GM21367 (cell line): ENCODE measurements at regions not wholly inside any gene's neighbourhood (a gene's known extent, or its start where the extent isn't known, plus 50 kb on each side); places are given as distances from the start of the nearest gene placed in this dataset.
"Not testable (repeated sequence)": the region's sequence is repeated elsewhere in the genome, so short reads cannot be mapped to it uniquely, and the experiment has no call there.

ENCODE experiments used
- ATAC-seq: cut with Tn5 transposase; IDR thresholded peaks from one replicate; pipeline ENCODE4 v1.9.1; 2021; ENCODE audit not compliant: unreplicated experiment

DNA sequence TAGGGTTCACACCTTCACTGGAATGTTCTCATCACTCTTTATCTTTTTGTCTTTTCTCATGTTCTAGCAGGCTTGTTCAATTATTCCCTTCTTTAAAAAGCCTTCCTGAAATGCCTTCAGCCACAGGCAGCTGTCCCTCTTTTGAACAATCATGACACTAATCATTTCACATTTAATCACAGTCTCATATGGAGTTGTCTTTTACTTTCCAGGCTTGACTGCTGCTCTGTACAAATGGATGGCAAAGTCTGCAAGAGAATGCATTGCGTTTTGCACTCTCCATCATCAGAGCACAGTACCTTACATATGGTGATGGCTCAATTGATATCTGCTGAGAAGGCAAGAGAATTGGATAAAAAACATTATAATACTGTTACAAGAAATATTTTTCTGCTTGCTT lies 529.8 kb downstream of the DIPK2A start:
- no peak for ATAC-seq

DNA sequence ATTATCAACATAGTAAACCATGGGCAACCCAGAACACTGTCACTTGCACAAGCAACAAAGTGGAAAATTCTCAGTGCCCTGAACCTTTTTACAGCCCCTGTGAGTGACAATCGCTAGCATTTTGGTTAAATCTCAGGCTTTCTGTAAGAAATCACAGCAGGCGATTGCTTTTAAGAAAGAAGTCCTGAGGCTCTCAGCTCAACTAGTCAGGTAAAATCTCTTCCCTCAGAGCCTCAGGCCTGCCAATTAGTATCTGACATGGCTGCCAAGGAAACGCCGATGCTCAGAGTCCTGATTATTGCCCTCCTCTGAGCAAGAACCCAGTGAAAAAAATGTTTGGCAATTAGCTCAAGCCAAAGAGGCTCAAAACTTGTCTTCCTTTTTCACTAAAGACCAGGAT lies 530.8 kb downstream of the DIPK2A start:
- no peak for ATAC-seq

DNA sequence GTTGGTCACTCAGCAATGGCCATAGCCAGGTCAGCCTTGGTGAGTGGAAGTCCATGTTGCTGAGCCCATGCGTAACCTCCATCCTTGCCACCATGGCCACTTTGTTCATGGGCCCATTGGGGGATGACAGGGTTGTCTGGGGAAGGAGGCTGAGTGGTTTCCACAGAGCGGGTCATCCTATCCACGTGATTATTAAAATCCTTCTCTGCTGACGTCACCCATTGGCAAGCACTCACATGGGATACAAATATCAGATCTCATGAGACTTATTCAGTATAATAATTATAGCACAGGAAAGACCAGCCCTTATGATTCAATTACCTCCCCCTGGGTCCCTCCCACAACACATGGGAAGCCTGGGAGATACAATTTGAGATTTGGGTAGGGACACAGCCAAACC lies 534.8 kb downstream of the DIPK2A start:
- not testable (repeated sequence) for ATAC-seq

DNA sequence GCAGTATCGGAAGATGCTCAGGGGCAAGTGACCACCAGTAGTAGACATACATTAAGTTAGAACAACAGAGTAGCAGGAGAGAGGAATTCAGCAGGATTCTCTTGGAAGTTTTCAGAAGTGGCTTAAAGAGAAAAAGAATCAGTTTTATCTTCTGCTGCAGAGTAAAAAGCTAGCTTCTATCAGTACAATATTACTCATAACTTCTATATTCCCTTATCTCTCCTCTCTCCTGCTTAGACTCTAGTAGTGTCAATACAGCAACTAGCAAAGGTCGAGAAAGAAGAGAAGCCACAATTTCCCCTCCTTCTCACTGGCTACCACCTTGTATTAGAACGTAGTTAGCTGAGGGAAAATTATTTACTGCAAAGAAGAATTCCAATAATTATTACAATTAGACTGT lies 539.7 kb downstream of the DIPK2A start:
- no peak for ATAC-seq

DNA sequence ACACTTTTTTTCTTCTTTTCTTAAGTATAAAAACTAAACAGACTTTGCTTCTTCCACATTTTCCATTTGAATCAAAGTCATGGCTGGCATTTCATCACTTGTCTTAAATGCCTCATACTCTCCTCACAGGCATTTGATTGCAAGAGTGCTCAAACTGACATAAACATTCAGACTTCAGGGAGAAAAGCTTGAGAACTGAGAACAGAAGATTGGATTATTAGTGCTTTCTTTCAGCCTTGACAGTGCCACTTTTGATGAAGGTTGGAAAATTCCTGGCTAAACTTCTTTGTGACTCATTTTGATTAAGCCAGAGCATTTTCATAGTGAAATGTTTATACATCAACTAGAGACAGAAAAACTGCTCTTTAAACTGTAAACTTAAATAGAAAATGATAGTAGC lies 544.4 kb downstream of the DIPK2A start:
- no peak for ATAC-seq

DNA sequence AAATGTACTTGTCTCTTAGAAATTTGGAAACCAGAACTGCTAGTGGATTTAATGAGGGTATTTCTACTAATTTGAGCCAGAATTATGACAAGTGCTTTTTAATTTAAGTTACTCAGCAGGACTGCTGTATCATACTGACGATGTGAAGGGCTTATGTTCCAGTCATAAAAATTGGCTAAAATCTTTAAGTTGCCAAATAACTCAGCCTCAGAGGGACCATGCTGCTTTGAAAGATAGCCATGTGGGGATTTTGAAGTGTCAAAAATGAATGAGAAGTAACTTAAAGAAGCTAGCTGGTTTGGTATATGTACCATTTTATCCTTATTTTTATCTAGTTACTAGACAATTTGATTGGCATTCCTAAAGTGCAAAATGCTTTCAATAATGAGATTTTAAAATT lies 545.0 kb downstream of the DIPK2A start:
- ATAC-seq, result no peak

DNA sequence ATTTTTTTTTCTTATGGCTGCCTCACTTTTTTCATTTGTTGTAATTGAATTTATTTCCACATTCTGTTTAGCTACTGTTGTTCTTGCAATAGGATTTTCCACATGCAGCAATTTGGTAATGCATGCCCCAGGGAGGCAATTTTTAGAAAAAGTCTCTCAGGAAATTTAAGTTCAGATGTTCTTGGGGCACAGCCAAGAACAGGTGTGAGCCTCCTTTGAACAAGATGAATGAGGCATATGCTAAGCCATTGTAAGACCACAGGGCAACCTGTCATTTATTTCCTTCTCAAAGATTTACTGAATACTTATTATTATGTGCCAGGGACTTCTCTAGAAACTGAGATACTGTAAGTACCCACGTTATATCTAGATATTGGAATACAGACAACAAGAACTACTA lies 549.5 kb downstream of the DIPK2A start:
- ATAC-seq, result no peak

DNA sequence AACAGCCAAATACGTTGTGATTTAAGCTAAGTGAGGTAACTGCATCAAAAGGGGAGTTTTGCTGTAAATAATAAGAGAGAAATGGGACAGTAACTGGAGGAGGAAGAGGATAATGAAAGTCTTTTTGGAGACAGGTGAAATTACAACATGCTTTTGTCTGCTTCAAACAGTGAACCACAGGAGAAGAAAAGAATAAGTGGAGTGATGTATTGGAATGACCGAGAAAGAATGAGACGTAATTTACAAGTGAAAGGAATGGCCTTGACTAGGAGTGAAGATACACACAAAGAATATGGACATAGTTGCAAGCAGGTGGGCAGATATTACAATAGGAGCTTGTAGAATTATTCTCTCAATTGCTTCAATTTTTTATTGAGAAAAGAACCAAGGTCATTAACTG lies 550.8 kb downstream of the DIPK2A start:
- ATAC-seq, result no peak

DNA sequence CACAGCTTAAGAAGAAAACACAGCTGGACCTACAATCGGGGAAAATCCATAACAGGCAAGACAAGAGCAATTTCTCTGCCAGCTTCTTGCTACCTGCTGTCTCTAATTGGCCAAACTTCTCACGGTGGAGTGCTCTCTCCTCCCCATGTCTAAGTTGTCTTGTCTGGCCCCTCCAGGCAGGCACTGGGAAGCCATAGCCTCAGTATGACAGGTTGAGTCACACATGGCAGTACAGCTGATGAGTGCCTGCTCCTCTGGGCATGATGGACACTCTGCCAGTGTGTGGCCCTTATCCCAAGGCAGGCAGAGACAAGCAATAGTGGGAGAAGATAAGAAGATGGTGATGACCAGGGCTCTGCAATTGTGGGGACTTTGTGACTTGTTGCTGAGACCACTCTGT lies 551.8 kb downstream of the DIPK2A start:
- no peak for ATAC-seq

DNA sequence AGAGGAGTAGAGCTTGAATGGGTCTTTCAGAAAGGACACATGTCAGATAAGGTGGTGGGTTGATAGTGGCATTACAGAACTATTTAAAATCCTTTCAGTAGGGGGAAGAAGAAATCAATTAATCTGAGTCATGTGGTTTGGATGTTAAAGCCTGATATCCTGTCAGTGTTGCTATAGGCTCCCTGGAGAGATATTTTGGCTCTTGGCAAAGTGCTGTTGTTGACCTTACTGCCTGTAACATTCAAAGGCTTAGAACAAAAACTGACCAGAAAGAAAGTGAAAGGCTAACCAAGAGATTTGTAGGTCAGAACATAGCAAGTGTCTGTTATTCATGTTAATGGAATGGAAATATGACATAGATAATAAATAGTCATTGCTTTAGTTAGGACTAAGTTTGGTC lies 552.9 kb downstream of the DIPK2A start:
- no peak for ATAC-seq

DNA sequence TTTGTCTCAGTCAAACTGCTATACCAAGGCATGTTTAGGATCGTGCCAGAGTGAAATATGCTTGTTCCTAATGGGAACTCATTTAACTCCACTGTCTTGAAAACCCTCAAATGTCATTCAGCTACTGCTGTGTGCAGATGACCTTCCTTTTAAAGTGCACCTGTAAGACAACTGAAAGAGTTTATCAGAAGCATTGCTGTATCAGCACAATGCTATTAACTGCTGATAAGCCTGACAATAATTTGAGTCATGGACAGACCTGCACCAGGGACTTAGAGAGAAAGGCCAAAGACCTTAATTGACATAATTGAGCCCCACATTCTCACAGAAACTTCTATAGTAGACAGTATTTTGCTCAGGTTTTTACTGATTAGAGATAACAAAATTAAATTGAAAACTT lies 557.9 kb downstream of the DIPK2A start:
- ATAC-seq, result no peak

DNA sequence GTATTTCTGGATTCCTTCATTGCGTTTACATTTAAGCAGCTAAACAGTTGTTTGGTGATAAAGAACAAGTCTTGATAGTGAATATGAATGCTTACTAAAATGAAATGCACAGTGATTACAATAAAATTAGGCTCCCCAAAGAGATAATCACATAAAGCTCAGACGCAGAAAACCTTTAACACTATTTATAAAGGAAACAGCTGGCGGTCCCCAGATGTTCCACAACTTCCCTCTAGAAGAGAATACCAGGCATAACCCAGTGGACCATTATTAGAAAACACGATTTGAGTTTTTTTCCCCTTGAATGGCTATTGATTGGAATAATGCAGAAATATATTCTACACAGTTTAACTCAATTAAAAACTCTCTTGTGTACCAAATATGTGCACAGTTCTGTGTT lies 573.2 kb downstream of the DIPK2A start:
- ATAC-seq, result no peak

DNA sequence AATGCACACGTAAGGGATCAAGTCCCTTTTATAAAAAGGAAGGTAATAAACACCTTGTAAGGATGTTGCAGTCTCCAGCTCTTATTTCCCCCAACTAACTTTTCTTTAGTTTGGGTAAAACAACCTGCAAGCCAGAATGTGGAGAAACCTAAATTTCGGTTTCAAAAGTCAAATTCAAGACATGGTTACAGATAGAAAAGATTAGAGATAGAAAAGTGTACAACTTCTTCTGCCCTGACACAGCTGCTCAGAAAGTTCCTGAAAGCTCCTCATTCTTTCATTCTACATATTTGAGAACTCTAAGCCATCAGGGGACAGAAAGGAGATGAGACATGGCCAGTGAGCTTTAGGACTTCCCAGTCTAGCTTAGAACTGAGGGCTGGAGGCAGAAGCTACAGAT lies 574.9 kb downstream of the DIPK2A start:
- no peak for ATAC-seq

DNA sequence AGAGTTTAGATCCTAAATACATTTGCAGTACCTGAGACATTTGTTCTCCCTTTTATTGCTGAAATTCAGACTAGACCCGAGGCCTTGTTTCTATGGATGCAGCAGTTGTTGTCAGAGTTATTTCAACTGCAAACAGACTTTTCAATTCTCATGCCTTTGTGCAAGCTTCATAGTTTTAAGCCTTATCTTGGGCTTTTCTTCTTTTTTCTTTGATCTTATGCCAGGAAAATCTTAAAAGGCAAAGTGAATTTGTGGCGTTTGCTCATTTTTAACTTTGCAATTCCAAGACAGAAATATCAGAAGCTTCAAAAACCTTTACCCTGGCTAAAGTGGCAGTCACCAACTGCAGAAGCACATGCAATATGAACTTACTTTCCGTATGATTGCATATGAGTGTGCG lies 576.7 kb downstream of the DIPK2A start:
- no peak for ATAC-seq

DNA sequence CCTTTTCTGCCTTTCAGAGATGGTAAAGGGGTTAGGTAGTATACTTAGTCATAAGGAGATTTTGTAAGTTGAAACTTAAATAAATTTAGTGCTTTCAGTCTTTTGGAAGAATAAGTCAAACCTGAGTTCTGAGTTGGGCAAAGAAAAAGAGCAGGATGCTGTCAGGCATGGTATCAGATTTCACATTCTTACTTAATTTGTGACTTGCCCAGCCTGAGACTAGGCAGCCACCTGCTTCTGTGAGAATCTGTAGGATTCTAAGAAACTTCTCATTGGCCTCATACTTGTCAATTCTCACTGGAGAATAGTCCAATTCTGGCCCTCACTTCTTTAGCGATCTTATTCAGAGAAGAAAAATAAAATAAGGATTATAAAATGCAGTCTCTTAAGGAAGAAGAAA lies 577.5 kb downstream of the DIPK2A start:
- ATAC-seq, result no peak

DNA sequence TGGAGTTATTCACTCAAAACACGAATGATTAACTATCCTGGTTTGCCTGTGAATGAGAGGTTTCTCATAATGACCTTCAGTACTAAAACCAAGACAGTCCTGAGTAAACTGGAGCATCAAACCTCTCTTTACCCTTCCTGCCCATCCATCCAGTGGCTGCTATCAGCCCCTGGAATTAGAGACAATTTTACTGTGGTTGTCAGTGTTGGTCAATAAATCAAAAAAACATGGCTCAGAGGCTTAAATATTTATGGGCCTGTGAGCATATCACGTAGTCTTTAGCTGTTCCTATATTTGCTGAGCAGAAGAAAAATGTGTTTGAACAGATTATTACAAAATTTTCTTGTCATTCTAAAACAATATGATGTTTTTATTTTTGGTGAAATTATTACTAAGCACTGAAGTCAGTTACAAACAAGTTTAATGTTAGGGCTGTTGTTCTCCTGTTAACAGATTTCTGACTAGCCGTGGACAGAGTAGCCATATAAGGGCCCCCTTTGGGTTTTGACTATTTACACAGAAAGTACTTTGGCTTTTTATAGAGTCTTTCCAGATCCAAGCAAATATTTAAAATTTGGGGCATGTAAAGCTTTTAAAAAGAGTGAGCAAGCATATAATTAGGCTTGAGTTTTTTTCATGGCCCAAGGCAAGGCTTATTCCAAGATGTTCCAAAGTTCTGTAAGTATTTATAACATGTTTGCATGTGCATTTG lies 580.9 kb downstream of the DIPK2A start:
- ATAC-seq, result no peak

DNA sequence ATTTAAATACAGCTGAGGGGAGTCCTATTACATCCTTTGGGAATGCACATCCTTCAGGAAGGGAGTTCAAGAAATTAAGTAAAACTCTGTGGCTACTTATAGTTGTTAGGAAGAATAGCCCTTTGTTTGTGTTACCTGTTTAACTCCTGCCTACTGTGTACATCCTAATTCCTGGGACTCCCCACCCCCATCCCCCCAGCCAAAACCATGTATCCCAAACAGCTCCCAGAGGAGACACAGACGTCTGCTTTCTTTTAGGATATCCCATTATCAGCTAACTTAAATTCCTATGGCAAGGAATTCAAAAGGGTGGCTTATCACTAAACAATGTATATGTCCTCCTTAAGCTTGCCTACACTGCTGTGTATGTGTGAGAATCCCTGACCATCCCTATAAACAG lies 581.7 kb downstream of the DIPK2A start:
- ATAC-seq, result no peak

DNA sequence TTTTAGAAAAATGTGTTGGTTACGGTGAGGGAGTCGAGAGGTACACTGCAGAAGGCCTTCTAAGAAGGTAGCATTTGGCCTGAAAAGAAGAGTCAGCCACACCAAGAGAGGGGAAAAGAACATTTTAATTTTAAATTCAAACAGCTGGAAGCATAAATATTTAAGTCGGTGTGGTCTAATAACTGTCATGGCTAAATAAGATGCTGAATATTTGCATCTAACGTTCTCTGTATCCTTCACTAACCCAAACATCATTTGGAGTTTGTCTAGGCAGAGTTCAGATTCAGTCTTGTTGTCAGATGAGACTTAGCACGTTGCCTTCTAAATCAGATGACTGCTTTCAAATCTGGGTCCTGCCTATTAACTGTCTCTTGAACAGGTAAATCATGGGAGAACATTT lies 583.3 kb downstream of the DIPK2A start:
- no peak for ATAC-seq

DNA sequence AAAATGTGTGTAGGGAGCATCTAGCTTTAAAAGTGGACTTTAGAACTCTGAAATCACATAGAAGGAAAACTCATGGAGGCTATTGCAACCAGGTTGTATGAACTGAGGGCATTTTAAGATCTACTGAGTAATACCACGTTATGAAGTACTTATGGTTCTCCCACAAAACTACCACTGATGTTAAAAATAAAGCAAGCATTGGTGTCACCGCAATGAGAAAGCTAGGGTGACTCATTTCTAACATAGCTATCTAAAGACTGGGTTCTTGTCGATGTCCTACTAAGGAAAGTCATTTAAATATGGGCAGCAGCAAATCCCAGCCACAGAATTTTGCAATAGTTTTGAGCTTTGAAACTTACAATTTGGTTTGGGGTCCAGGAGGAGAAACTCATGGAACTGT lies 584.8 kb downstream of the DIPK2A start:
- peak; percentile 93 for ATAC-seq

DNA sequence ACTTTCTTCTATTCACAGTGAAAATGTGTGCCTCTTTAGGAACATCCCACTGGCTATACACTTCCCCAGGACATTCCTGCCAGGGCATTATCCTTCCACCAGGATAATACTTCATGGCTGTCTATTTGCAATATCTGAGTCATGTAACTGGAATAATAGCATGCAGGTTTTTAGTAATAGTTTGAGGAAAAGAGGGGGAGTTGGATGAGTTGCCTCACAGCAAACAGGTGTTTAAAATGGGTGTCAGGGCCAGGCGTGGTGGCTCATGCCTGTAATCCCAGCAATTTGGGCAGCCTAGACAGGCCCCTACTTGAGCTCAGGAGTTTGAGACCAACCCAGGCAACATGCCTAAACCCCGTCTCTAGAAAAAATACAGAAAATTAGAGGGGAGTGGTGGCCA lies 585.9 kb downstream of the DIPK2A start:
- ATAC-seq, result no peak

DNA sequence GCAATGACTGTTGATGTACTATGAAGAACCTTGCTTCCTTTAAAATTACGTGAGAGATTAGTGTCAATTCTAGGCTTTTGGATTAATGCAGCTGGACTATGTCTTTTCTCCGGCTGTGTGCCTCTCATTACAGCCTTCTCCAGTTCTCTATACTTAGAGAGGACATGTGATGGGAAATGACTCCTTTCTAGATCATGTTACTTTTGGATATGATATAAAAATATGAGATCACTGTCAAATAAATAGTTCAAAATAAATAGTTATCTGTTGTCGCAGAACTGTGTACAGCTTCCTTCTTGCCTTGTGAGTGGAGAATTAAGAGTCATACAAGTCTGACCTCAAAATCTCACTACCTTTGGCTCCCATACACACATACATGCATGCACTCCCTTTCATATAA lies 592.4 kb downstream of the DIPK2A start:
- no peak for ATAC-seq

DNA sequence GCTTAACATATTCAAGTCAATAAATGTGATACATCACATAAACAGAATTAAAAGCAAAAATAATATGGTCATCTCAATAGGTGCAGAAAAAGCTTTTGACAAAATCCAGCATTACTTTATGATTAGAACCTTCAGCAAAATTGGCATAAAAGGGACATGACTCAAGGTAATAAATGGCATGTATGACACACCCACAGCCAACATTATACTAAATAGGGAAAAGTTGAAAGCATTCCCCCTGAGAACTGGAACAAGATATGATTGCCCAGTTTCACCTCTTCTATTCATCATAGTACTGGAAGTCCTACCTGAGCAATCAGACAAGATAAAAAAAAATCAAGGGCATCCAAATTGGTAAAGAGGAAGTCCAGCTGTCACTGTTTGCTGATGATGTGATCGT lies 594.7 kb downstream of the DIPK2A start:
- no peak for ATAC-seq

DNA sequence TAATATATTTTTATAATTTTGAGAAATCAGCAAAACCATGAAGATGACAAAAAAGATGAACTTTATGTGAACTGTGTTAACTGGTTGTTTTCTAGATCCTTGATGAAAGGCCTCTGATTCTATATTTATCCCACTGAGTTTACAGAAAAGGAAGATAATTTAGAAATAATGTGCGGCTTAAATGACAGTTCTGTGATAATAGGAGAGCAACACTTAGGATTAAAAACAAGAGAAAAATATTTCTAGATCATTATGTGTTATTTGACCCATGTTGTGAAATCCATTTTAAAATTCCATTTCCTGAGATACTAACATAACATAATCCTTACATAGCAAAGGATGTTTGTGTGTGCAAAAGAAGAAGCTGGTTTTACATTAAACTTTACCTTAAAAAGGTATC lies 598.0 kb downstream of the DIPK2A start:
- no peak for ATAC-seq

DNA sequence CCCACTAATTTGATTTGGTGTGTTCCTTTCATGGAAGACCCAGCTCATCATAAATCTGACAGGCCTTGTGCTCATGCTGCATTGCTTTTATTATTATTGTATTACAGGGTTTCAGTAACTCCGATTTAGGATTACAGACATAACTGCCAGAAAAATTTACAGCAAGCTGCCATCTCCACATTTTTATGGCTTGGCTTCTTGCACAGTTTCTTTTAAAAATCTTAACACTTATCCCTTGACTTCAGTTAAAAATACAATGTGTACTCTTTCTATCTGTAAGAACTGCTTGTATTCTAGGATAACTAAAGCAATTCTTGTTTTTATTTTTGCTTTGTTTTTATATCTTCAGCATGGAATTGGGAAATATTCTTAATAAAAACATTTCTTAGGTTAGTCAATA lies 612.2 kb downstream of the DIPK2A start:
- ATAC-seq, result no peak
